Activated T-cell treated with anti-CD3 and anti-CD28 coated beads for 4 hours (primary cell): ENCODE measurements at regions not wholly inside any gene's neighbourhood (a gene's known extent, or its start where the extent isn't known, plus 50 kb on each side); places are given as distances from the start of the nearest gene placed in this dataset.

Experiments
- DNase-seq: peaks from one replicate; pipeline ENCODE4 v3.0.0-alpha.2; 2020

DNA sequence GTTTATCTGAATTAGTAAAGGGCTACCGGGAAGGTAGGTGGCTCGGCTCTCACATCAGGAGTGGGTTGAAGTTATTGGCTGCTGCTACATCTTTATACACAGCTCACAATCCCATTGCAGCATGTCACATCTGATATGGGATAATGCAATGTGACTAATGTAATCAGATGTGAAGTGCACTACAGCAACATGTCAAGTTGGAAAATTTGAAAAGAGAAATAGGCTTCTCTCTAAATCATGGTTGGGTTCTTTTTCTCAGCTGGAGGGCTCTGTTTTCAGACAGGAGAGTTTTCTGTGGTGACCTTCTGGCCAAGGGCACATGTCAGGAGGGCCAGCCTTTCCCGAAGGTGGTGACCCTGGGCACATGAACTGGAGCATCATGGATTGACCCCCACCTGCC lies 337.5 kb downstream of the HRH4 start:
- DNase-seq: no peak

DNA sequence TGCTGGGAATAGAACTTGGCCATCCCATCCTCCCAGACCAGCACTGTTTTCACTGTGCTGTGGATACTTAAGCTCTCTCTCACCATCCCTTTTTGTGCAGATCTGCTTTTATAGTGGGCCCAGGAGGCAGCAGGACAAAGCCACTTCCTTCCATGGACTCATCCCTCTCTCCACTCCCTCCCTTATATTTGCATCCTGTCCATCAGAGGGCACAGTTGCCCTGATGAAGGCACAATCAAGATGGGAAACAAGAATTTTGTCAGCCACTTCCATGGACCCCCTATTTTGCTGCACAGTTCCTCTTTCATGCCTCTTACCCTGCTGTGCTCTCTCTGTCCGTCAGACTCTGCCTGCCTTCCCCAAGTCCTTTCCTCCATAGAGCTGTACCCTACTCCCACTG lies 338.7 kb downstream of the HRH4 start:
- DNase-seq: no peak

DNA sequence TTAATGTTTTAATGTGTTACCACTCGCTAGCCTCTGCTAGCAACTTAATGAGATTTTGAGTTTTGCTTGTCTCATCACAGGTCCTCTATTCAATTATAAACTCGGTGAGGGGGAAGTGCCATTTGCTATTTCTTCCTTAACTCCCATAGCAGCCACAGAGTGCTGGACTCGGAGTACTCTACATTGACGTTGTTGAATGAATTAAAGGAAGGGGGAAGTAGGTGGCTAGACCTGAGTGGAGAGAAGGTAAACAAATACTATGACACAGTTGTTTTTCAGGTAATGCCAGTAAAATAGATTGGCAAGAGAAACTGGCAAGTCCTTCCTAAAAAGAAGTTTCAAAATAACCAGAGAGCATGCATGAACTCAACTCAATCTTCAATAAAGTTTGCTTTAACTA lies 339.3 kb downstream of the HRH4 start:
- no peak for DNase-seq

DNA sequence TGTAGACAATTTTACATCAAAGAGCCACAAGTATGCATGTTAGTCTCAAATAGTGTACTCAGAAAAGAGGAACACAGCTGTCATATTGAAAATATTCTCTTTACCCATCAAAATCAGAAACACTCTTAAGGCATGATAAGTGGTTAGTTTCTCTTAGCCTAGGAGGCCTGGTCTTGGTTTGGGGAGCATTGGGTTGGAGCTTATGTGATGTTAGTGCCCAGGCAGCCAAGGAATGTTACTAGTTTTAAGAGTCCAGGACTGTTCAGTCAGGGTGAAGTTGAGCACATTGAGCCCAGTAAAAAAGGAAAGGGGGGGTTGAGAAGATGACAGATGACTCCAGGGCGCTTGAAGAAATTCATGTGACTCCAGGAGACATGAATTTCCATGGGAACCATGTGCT lies 340.6 kb downstream of the HRH4 start:
- no peak for DNase-seq

DNA sequence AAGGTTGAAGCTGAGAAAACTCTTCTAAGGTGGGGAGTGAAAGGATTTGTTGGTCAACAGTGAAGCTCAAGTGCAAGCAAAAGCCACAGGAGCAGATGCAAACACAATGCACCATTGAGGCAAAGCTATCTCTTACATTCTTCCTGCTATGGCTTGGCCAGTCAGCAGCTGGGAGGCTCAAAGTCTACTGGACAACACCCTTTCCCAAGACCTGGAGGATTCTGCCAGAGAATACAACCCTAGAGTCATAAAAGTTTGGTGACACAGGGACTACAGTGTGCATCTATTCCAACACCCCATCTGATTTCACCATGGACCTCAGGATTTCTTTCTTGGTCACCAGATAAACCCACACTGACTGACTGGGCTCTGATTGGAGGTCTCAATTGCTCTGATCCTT lies 342.0 kb downstream of the HRH4 start:
- no peak for DNase-seq

DNA sequence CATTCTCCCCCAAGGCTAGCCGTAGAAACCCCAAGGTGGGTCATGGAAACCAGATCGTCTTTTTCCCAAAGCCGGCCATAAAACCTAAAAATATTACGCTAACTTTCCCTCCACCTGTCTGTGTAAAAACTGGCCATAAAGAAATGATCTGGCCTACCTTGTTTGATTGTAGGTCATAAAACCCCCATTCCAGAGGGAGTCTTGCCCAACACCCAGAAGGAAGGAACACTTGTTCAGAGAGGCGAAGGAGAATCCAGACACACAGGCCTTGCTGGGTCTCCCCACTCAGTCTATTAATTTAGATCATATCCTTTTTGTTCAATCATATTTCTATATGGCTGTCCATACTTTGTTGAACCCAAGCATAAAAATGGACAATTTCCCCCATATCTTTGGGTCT lies 344.7 kb downstream of the HRH4 start:
- no peak for DNase-seq

DNA sequence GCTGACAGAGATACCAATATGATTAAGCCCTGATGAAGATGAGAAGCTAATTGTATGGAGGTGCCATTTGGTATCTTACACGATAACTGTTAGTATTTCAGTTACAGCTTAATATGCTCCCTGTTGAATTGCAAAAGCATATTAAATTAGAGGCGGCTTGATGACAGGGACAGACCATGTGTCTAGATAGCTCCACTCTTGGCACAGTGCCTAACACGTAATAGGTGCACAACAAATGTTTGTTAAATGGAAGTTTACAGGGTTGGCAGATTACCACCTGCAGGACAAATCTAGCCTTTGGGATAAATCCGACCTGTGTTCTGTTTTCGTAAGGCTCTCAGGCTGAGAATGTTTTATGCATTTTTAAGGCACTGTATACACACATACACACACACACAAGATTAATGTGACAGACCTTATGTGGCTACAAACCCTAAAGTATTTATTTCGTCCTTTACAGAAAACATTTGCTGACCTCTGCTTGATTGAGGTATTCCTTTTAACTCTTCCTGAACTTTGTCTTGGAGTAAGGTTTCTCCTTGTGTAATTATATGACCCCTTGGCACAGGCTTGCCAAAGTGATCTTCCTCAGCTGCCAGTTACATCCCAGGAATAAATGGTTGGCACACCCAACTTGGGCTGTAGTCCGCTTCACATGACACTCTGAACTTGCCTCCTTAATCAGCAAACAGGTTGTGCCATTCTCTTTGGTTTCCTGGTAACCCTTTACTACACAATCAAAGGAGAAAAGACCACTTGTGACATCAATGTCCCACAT lies 348.9 kb downstream of the HRH4 start:
- DNase-seq: no peak

DNA sequence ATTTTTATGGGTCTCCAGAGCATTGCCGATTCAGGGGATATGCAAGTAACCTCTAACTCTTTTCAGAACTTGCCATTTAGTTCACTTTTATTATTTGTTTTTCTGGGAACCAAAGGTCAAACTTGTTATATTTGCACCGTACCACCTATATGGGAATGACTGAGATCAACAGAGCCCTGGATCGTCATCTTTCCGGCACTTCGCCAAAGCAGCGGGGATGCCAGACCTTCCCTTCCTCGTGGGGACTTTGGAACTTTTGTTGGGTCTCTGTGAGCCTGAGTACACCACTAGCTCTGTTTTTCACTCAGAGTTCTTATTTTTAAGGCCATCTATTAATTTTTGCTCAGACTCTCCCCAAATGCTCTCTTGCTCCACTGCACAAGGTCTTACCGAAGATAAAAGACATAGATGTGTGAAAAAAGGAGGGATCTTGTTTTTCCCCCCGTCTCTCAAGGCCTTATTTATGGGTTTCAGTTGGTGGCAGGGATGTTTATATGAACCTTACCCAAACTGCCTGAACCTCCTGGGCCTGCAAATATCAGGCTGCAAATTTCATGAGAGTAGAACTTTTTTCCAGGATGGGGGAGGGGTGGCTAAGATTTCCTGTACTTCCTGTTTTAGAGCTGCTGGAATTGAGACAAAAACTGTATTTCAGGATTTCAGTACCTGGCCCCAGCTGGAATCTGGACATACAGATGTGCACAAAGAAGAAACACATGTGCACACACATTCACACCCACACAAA lies 350.3 kb downstream of the HRH4 start:
- DNase-seq: no peak

DNA sequence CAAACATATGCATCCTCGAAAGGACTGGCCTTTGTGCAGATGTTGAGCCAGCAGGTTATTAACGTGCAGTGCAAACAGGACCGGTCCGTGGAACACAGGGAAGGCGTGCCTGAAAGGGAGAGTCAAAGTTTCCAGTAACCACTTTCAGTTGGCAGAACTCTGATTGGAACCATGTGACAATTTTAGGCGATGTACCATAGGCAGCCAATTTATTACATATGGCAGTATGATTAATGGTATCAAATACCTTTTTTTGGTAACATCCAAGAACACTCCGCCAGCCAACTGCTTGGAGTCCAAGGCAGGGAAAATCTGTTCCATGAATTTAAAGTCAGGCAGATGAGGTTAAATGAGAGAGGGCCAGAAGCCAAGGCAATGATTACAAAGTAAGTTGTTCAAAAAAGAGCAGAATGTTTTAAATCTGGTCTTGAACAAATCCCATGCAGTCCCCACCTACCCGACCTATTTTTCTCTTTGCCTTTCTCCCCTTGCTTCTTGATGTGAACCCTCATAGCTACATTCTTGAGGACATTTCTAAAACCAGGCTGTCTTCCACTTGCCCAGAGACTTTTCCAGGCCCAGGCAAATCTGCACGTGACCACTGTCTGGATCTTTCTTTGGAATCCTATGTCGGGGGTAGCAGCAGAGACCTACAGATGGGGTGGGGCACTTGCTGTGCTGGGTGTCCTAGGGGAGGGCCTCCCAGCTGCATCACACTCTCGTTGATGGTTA lies 351.7 kb downstream of the HRH4 start:
- no peak for DNase-seq

DNA sequence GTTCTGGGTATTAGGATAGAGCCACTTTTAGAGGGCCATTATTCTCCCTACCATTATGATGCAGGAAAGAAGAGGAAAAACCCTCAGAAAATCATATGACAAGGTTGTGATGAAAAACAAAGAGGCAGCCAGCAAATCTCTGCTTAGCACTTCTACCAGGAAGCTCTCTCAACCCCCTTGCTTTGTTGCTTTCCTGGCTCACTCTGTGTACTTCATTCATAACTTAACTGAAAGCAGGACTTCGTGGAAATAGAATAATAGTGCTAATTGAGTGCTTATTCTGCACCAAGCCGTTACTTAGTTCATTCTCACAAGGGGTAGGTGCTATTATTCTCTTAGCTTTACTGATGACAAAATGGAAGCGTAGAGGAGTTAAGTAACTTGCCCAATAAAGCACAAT lies 354.1 kb downstream of the HRH4 start:
- no peak for DNase-seq

DNA sequence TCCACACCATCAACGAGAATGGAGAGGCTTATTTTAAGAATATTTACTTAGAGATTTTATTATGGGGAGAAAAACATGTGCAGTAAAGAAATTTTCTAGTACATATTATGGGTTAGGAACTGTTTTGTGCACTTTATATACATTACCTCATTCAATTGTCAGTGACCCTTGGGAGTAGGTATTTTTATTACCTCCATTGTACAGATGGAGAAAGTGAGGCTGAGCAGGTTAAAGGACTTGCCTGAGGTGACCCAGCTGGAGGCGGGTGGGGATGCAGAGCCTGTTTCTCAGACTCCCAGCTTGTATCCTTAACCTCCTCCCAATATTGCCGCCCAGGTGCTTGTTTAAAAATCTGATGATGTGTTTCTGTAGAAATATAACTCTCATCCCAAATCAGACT lies 356.7 kb downstream of the HRH4 start:
- DNase-seq: no peak

DNA sequence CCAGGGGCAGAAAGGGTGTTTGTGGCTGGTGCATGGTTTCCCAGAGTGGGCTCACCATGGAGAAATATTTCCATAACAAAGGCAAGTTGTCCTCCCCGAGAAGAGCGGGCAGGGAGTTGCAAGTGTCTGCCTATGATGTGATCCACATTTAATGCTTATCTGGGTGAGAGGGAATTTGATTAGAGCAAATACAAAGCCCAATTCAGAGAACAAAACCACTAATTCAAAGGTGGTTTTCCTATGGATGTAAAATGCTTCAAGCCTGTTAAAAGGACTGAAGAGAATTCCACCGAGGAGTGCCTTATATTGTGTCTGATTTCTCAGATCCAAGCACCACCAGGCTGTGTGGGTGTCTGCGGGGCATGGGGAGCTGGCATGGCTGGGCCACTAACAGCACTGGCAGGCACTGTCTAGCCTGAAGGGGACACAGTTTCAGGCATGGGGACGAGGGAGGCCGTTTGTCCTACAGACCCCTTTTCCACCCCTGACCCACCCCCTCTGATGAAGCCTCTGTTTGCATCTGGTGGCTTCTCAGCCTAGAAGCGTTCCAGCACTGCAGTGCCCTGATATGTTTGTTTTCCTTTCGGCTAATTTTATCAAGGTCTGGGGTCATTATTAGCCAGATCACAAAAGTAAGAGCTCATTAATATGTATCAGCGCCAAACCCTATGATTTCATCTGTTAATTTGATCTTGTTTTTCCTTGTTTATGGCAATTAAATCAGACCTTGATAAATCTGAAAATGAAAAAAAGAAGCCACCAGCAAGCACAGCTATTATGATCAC lies 357.3 kb downstream of the HRH4 start:
- DNase-seq: no peak

DNA sequence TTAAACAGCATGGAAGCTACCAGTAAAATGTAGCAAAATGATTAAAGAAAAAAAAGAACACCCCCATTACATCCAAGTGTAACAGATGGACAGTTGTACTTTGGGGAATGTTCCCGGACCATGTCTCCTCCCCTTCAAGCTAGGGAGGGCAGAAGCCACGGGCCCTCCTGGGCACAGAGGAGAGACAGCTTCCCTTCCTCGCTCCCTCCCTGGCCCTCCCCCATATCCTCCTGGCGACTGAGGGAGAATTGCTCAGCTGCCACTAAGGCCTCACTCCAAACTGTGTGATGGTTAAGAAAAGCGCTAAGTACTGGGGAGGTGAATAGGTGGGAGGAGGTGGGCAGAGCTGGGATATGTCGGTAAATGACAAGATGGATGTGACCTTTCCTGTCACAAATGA lies 358.0 kb downstream of the HRH4 start:
- DNase-seq: no peak

DNA sequence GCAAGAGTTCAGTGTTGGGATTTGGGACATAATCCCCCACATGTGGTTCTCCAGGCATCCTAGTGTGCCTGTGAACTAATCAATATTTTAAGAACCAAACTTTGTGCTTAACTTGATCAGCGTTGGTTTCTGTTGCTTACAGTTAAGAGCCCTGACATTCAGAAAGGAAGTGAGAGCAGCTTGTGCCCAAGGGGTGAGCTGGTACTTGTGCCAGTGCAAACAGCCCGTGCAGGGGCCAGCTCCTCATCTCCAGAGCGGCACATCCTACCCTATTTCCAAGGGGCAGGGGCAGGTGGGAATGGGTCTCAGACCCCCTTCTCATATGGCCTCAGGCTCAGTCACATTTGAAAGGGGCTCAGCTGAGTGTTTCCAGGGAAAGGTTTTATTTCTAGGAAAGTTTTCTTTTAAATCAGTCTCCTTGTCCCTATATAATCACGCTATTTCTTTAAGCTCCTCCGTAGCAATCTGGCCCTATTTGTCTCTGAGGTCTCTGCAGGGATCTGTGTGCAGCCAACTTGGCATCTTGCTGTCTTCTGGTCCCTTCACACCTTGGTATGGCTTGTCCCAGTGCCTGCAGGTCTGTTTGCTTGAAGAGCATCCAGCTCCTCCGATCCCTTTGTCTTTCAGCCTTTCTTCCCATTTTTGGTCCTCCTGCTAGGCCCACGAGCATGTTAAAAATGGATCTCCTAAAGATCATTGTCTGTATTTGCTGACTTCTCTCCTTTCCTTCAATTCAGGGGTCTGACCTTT lies 358.9 kb downstream of the HRH4 start:
- DNase-seq: no peak

DNA sequence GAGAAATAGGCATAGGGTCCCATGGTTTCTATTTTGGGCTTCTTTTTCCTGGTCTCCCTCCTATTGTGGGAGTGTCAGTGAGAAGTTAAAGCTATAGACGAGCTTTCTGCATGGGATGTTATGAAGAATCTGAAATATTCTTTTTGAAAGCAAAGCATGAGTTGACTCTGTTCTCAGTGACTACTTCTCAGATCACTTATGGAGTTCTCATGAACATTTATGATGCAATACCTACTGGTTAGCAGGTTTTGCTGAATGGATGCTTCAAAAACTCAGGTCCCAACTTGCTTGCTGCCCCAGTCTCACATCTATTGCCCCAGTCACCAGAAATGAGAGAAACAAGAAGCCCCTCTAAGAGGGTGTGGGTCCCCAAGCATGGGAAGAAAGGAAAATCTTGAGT lies 365.0 kb downstream of the HRH4 start:
- no peak for DNase-seq

DNA sequence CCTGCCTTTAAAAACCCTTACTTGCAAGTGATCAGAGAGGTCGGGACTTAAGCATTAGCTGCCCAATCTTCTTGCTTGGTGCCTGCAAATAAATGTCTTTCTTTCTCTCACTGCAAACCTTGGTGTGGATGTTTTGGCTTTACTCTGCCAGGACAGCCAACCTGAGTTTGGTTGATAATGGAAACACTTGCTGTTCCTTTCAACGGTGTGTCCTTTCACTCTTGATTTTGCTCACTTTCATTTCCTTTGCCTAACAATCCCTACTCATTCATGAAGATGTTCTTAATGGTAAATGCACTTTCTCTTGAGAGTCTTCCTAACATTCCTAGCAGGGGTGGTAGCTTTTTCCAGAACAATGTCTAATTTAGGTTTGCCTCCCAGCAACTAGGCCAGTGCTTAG lies 366.2 kb downstream of the HRH4 start:
- no peak for DNase-seq

DNA sequence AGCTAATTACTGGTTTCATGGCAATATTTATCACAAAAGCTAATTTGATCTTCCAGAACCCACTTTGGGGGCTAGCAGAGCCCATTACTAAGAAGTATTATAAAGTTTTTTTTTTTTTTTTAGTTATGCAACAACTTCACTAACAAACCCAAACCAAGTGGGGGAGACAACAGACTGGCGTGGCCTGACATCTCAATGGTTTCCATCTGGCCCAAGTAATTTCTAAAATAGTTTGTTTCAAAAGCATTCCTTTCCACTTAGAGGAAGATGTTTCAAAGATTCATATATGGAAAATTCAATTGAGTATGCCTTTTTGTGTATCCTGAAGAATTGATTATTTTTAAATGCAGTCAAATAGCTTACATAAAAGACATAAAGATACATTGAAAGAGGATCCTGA lies 367.1 kb downstream of the HRH4 start:
- no peak for DNase-seq

DNA sequence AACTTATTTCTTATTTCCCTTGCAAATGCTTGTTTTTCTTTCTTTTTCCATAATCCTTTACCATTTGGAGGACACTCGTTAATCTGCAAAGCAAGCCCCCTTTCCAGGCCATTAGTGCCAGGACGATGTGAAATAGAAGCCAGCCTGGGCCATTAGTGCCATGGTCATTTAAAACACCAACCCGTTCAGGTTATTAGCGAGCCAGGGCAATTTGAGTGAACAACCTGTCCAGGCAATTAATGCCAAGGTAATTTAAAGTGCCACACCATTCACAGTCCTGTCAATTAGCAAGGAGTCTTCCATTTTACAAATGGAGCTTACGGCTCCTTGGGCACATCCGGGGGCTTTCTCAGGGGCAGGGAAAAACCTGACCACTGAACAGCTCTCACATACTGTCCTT lies 370.6 kb downstream of the HRH4 start:
- no peak for DNase-seq

DNA sequence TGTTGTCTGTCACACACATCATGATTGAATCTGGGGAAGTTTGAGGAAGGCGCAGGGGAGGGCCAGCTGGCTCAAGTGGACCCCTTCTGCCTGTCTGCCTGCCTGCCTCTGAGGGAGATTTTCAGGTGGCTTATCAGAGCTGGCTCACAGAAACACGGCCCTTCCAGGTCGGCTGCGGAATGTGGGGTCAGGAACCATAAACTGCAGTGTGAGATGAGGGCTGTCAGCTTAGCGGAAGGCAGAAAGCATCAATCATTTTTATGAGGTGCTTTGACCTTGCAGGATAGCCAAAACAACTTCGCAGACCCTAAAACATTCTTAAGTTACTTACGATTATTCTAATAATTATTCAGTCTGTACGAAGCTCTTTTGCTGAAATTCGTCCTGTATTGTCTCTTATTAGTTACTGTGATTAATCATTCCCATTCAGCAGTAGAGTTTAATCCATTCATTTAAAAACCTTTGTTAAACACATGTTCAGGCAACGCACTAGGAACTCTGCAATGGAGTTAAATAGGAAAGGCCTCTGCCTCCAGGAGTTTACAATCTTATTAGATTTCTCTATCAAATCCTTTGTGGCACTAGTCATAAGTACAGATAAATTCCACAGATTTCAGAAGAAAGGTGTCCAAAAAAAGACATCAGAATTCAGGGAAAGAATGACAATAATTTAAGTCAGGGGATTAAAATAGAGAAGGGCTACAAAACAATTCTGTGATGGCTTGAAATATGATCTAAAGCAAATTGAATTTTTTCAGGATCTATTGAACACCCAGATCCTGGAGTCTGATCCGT lies 371.6 kb downstream of the HRH4 start:
- no peak for DNase-seq

DNA sequence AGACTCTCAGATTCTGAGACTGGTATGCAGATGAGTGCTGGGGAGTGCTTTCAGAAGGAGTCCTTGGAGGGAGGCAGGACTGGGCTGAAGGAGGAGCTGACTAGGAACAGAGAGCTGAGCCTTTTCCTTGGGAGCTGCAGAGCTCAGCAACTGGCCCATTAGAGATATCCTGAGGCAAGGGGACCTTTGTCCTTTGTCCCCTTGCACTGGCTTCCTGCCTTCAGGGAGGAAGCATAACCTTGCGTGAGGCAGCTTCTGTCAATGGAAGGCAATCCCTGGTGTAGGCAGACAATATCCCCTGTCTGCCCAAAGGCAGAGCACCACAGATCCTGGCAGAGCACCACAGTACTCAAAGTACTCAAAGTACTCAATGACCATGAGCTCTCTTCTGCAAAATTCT lies 375.3 kb downstream of the HRH4 start:
- DNase-seq: no peak

DNA sequence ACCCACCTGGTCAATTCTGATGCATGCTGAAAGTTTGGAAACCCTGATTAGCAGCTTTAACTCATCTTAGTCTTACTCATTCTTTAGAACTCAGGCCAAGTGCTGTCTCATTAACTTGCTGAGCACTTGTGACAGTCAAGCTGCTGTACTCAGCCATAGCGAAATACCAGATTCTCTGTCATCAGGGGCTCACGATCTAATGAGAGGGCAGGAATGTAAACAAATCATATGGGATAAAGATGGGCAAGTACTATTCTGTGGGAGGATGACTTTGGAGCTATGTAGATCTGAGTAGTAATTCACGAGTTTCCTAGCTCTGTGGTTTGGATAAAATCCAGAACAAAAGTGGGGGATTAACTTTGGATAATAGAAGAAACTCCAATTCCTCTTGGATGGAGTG lies 376.6 kb downstream of the HRH4 start:
- no peak for DNase-seq

DNA sequence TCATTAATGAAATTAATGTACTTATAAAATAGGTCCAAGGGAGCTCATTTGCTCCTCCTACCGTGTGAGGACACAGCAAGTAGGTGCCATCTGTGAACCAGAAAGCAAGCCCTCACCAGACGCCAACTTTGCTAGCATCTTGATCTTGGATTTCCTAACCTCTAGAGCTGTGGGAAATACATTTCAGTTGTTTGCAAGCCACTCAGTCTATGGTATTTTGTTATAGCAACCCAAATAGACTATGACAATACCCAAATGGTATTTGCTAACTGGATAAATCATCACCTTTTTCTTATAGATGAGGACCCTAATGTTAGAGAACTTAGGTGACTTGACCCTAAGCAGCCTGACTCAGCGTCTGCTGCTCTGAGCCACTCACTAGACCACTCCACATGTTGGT lies 379.6 kb downstream of the HRH4 start:
- DNase-seq: no peak
